GM19328 (cell line): ENCODE measurements at regions not wholly inside any gene's neighbourhood (a gene's known extent, or its start where the extent isn't known, plus 50 kb on each side); places are given as distances from the start of the nearest gene placed in this dataset.
"Not testable (repeated sequence)": the region's sequence is repeated elsewhere in the genome, so short reads cannot be mapped to it uniquely, and the experiment has no call there.

Experiments
- ATAC-seq: cut with Tn5 transposase; IDR thresholded peaks from one replicate; pipeline ENCODE4 v1.9.1; 2021; ENCODE audit warnings: mild to moderate bottlenecking, moderate library complexity; ENCODE audit not compliant: unreplicated experiment

GRCh38 chr5:77910602-77911188 lies 134.6 kb upstream of the TBCA start:
- no peak for ATAC-seq

- ATAC-seq: no peak
These were observed 133.1 kb upstream of the TBCA start for GRCh38 chr5:77909237-77909636.

GRCh38 chr5:77908787-77909186 lies 132.6 kb upstream of the TBCA start:
- ATAC-seq: no peak

DNA sequence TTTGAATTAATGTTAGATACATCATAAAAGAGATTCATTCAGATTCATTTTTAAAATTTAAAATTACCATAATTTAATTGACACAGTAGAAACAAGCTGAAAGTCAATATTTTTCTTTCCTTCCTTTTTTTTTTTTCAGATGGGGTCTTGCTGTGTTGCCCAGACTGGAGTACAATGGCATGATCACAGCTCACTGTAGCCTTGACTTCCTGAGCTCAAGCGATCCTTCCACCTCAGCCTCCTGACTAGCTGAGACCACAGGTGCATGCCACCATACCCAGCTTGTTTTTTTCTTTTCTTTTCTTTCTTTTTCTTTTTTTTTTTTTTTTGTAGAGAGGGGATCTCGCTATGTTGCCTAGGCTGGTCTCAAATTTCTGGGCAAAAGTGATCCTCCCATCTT lies 131.6 kb upstream of the TBCA start:
- ATAC-seq: no peak

GRCh38 chr5:77906806-77907205 lies 130.7 kb upstream of the TBCA start:
- ATAC-seq: no peak

DNA sequence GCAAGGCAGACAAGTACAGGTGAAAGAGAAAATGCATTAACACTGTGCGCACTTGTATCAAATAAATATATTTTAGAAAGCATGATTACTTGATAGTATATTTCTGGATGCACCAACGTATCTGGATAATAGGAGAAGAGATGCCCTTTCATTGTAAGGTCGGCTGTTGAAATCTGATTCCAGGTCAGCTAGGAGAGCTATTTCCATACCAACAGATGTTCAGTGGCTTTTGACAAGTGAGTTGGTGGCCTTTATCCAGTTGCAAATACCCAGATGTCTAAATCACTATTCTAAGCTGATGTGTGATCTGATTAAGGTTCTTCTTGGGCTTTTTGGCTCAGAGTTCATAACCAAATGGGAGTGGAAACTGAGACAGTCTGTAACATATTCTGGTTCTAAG lies 128.2 kb upstream of the TBCA start:
- ATAC-seq: no peak

- ATAC-seq: no peak
These were observed 124.6 kb upstream of the TBCA start for GRCh38 chr5:77900691-77901090.

GRCh38 chr5:77898385-77898784 lies 122.2 kb upstream of the TBCA start:
- no peak for ATAC-seq

GRCh38 chr5:77896338-77896737 lies 120.2 kb upstream of the TBCA start:
- no peak for ATAC-seq

DNA sequence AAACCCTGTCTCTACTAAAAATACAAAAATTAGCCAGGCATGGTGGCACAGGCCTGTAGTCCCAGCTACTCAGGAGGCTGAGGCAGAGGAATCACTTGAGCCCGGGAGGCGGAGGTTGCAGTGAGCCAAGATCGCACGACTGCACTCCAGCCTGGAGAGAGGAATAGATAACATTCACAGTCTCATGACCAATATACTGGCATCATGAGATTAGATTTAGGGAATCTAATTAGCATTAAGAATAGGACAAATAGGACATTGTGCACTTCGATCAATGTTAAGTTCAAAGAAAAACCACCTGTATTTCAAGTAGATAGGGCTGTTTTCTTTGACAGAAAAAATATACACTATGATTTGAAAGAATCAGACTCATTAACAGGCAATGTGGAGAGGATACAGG lies 118.0 kb upstream of the TBCA start:
- not testable (repeated sequence) for ATAC-seq

GRCh38 chr5:77893225-77893860 lies 117.2 kb upstream of the TBCA start:
- no peak for ATAC-seq

DNA sequence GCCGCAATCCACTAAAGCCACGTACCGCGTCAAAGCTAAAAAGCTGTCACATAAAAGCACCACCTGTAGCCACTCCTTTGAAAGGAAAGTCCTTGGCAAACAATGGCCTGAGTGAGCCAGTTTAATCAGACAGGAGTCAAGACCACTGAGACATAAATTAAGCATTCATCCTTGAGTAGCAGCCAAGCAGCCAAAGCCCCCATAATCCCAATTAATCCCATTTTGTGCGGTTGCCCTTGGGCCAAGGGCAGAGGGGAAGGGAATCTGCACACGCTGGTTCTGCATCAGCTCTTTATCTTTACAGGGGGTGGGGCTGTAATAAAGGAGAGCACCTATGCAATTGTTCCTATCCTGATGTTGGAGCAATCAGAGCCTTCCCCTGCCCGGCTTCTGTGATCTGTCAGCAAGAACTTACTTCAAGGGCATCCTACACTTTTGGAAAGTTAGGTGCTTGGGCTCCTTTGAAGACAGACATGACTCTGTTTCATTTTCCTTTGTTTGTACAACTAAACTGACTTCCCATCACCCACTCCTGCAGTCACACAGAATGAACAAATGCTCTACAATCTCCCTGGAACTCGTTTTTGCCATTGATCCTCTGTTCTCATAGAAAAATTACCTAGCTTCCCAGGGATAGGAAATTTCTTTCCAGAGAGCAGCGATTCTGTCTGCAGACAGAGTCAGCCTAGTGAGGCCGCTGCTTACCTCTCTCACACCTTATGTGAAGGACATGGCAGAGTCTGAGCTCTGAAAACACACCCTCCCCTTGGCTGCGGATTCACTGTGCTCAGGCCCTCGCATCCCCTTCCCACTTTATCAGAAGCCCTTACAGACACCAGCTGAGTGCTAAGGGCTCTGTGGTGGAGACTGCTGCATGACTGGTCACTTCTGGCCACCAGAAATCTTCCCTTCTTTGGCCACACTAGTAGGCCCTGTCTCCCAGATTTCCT lies 116.2 kb upstream of the TBCA start:
- ATAC-seq: no peak

GRCh38 chr5:77885519-77885918 lies 109.4 kb upstream of the TBCA start:
- ATAC-seq: no peak

DNA sequence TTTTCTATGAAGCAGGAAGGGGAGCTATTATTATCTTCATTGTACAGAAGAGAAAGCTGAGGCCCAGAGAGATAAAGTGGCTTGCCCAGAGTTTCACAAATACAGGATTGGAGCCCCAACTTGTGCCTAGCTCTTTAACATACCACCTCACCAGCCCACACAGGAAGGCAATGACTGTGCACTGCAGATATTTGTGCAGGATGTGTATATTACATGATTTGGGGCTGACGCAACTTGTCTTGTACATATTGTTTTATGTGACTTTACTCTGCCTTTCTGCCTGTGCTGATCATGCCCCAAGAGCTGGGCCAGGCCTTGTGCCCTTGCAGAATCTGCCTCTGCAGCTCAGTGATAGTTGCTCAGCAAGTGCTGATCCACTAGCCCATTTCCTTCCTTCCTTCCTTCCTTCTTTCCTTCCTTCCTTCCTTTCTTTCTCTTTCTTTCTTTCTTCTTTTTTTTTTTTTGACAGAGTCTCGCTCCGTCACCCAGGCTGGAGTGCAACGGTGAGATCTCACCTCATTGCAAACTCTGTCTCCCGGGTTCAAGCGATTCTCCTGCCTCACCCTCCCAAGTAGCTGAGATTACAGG lies 106.6 kb upstream of the TBCA start:
- no peak for ATAC-seq

DNA sequence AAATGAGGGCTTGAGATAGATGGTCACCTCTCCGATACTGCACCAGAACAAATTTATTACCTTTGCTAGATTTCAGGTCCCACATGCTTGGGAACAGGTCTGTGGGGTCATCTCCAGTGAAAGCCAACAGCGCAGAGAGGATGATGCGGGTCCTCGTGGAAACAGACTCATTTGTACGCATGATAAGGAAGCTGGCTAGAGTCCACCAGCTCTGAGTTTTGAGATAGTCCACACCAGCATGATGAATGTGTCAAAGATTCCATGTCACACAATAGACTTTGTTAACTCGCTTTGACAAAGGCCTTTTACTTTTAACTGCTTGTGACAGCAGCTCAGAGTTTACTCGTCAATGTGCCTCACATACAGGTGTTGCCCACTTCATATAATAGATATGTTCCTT lies 105.4 kb upstream of the TBCA start:
- no peak for ATAC-seq

DNA sequence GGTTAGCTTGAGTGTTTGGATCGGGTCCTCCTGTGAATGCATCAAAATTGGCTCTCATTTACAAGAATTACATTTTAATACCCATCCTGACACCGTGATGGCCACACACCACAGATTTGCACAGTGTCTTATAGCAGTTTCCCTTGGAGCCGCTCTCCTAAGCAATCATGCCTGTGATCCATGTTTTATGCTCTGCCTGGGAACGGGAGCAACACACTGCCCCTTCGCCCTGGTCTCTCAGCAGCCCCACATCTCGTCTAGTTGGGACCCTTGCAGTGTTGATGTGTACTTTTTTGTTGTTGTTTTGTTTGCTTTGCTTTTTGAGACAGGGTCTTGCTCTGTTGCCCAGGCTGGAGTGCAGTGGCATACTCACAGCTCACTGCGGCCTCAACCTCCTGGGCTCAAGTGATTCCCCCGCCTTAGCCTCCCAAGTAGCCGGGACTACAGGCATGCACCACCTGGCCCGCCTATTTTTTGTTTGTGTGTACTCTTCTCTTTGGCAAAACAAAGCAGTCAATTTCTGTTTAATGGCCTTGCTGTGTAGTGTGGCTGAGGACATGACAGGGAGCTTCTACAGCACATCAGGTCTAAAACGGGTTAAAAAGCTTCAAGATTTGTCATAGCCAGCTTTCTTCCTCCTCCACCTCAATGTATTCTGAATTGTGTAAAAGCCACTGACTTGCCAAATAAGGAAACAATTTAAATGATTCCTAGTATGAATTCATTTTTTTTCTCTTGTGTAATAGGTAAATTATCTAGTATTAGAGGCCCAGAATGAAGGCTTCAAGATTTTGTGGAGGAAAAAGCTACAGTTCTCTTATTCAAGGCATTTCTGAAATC lies 101.6 kb upstream of the TBCA start:
- no peak for ATAC-seq

DNA sequence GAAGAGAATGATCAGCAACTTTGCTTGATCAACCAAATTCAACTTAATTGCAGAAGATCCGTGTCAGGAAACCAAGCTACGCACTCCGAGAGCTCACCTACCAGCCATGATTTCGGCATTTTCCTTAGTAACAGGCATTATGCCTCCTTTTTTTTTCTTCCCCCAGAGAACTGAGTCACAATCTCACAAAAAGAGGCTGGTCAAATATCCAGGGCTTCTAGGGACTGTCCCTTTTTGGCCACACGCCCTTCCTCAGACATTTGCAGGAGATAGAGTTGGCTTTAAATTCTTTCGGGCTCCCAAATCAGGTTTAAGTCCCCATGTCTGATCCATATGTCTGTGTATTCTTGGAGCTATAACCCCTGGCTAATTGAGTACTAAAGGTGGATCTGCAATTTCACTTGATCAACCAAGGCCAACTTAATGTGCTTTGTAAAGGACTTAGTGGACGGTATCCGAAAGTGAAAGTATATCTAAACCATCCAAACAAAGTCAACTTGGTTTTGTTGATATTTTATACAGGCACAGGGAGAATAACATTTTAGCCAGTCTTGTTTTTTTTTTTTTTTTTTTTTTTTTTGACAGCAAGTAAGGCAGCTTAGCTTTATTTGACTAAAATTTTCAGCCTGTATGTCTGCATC lies 100.8 kb upstream of the TBCA start:
- no peak for ATAC-seq

DNA sequence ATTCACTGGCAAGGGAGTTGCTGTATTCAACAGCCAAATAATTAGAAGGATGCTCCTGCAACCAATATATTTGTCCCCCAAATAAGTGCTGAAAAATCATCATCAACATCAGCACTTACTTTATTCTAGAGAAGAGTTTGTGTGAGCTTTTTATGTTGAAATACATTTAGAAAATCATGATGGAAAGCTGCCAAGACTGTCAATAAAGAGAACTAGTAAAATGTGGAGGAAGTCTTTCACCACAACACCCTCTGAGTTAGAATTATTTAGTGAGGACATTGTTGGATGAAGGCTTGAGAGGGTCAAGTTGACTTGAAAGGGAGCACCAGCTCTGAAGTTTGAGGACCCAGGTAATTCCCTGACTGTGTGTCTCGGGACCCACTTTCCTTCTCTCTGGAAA lies 100.2 kb upstream of the TBCA start:
- ATAC-seq: no peak

DNA sequence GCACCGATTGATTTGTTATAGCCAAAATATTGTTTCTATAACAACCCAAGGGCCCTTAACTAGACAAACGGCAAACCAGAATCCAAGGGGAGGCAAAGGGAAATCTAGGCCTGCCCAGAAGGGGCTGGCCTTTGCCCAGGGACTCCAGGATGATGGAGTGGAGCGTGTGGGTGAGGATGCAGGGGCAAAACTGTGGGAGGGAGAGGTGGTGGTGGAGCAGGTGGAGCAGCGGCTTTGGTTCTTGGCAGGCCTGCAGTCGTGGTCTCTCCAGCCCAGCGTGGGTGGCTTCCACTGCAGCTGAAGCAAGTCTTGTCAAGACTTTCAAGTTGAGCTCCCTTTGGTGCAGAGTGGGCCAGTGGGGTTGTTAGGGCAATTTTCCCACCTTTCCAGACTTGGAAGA lies 98.6 kb upstream of the TBCA start:
- no peak for ATAC-seq

DNA sequence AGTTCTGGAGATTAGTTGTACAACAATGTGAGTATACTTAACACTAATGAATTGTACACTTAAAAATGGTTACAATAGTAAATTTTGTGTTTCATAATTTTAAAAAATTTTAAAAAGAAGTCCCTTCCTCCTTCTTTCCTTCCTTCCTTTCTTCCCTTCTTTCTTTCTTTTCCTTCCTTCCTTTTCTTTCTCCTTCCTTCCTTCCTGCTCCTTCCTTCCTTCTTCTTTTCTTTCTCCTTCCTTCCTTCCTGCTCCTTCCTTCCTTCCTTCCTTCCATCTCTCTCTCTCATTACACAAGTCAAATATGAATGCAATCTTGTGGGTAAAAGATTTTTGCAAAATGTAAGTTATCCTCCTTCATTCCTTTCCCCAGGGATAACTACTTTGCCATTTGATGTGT lies 97.1 kb upstream of the TBCA start:
- ATAC-seq: no peak
